ENCODE measurements at regions not wholly inside any gene's neighbourhood (a gene's known extent, or its start where the extent isn't known, plus 50 kb on each side); places are given as distances from the start of the nearest gene placed in this dataset.

DNA sequence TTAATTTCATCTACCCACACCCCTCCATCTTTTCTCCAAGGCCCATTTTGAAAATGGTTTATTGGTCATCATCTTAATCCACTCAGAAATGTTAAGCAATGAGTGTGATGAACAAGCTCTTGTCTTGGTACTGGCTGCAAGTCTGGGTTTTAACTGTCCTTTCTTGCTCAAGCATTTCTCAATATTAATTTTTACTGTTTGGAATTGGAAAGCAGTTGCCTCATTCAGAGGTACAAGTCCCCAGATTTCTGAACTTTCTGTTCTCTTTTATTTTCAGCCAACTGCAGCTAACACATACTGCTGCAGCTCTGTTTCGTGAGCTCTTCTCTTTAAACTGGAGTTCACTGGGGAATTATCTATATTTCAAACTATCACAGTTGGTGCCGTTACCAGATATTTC, 99.4 kb upstream of the TEX51 start:
- TF ChIP-seq, protein P1, sequence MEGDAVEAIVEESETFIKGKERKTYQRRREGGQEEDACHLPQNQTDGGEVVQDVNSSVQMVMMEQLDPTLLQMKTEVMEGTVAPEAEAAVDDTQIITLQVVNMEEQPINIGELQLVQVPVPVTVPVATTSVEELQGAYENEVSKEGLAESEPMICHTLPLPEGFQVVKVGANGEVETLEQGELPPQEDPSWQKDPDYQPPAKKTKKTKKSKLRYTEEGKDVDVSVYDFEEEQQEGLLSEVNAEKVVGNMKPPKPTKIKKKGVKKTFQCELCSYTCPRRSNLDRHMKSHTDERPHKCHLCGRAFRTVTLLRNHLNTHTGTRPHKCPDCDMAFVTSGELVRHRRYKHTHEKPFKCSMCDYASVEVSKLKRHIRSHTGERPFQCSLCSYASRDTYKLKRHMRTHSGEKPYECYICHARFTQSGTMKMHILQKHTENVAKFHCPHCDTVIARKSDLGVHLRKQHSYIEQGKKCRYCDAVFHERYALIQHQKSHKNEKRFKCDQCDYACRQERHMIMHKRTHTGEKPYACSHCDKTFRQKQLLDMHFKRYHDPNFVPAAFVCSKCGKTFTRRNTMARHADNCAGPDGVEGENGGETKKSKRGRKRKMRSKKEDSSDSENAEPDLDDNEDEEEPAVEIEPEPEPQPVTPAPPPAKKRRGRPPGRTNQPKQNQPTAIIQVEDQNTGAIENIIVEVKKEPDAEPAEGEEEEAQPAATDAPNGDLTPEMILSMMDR (IDR thresholded peaks at IDR 0.05), result no peak
- no peak for ATAC-seq (ENCODE audit: low FRiP score)

DNA sequence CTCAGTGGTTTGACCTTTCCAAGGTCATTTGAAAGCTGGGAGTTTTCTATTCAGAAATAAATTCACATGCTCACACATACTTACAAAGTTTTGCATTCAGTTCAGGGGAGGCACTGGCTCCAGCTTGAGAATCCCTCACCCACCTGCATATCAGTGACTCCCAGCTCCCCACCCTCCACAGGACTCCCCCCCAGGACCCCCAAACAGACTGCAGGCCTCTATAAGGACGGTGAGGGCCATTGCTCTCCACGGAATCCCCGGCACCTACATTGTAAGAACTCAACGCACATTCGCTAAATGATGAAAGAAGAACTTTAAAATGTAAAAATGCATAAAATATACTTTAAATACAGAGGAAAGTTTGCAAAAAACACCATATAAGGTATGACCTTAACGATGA, 97.2 kb upstream of the TEX51 start:
- no peak for DNase-seq (ENCODE audit: low spot score)
- no peak for ATAC-seq (ENCODE audit: low FRiP score)
- TF ChIP-seq, protein P1 (IDR thresholded peaks at IDR 0.05), result no peak

More for the DNA sequence above, 99.4 kb upstream of the TEX51 start:
- no peak for DNase-seq (ENCODE audit: low spot score)

DNA sequence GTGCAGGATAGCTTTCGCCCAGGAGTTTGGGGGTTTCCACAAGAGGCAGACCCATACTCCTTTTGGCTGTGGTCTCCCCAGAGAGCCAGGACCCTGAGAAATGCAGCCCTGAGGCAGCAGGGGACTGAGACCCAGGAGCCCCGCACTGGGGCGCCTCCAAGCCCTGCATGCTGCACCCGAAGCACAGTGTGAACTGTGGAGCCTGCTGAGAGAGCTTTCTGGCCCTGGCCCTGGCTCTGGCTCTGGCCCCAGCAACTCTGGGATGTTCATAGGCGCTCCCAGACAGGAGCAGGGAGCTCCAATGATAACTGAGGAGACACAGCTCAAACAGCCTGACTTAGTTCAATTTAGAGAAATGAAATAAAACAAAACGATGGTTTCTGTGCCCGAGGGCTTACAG, 96.4 kb upstream of the TEX51 start:
- no peak for DNase-seq (ENCODE audit: low spot score)
- no peak for ATAC-seq (ENCODE audit: low FRiP score)
- TF ChIP-seq, protein P1 (IDR thresholded peaks at IDR 0.05), result no peak

DNA sequence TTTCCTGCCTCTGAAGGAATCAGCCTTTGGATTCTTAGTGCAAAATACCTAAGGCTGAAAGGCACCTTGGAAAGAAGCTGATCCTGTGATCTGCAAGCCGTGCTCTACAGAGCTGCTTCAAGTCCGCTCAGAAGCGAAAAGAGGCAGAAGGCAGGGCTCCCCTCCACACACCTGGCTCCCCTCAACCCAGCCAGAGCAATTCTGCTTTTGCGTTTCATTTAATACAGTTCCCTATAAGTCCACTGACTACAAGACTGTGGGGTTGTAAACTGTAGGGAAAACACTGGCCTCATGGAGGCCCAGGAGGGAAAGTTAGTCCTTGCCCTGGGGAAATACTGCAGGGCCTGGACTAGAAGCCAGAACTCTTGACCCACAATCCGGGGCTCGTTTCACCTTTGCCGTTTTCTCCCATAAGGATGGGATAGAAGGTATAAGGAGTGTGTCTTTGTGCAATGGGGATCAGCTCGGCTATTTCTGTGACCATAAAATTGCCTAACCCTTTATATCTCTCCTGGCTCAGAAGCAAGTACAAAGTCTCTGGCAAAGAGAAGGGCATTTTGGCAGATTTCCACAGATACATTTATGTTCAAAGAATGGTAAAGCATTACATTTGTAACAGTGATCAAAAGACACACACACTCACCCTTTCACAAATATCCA, 95.8 kb upstream of the TEX51 start:
- DNase-seq (ENCODE audit: low spot score) (no peak), ATAC-seq (ENCODE audit: low FRiP score) (no peak)
- TF ChIP-seq, protein P1 (IDR thresholded peaks at IDR 0.05), result no peak

DNA sequence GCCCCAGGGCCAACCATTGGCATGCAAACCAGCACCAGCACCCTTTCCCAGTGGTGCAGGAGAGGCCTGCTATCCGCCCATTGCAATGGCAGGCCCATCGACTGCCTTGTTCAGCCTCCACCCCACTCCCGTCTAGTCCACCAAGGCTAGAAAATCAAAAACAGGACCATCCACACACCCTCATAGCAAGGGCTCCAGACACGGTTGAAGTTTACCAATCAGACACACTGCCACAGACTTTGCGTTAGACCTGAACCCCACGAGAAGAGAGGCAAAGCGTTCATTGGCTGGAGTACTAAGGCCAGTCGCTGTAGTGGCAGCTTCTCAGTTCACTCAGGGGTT, 95.3 kb upstream of the TEX51 start:
- no peak for ATAC-seq (ENCODE audit: low FRiP score)
- TF ChIP-seq, protein P1 (IDR thresholded peaks at IDR 0.05), result no peak
- DNase-seq (ENCODE audit: low spot score), result no peak

DNA sequence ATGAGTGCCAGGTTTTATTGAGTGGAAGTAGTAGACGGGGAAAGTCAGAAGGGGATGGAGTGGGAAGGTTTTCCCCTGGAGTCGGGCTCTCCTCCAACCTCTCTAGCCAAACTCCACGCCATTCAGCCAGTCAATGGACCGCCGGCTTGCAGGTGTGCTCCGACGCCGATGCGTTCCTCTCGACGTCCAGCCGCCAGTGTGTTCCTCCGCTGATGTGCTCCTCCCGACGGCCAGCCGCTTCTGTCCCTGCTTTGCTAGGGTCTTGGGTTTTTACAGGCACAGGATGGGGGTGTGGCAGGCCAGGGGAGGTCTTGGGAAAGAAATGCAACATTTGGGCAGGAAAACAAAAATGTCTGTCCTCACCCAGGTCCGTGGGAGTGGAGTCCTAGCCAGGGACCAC, 94.3 kb upstream of the TEX51 start:
- TF ChIP-seq, protein P1 (IDR thresholded peaks at IDR 0.05), result no peak
- no peak for DNase-seq (ENCODE audit: low spot score)
- no peak for ATAC-seq (ENCODE audit: low FRiP score)

DNA sequence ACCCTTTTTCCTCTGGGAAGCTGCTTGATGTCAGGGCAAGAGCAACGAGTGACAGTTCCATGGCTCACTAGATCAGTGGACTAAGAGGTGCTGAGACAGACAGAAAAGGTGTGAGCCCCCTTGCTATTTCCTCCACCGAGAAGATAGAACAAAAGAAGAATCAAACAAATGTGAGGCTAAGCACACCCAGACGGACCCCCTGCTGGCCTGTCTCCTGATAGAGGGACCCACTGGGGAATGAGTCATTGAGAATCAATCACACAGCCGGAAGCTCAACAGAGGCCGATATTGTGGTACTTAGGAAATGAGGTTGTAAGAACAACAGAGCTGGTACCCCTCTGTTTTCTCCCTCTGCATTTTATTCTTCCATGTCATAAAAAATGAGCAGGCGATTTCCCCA, 89.8 kb upstream of the TEX51 start:
- ATAC-seq (ENCODE audit: low FRiP score) (no peak), DNase-seq (ENCODE audit: low spot score) (no peak)
- TF ChIP-seq, protein P1 (IDR thresholded peaks at IDR 0.05), result no peak

Measured in omental fat pad (tissue), 3 donors.